ENCODE measurements at regions not wholly inside any gene's neighbourhood (a gene's known extent, or its start where the extent isn't known, plus 50 kb on each side); places are given as distances from the start of the nearest gene placed in this dataset.

- TF ChIP-seq ZNF274 (IDR thresholded peaks at IDR 0.05; ENCODE audit: low read depth, low read length) = no peak
- no peak for TF ChIP-seq YY1 (IDR thresholded peaks at IDR 0.05; ENCODE audit: insufficient read depth, insufficient read length)
- no peak for TF ChIP-seq SUZ12 (IDR thresholded peaks at IDR 0.05; ENCODE audit: extremely low read depth, insufficient read depth, insufficient read length)
- Histone ChIP-seq H3K27me3 (ENCODE audit: insufficient read depth, insufficient read length) (no peaks in the 10 kb centered on the region), H3K4me3 (ENCODE audit: insufficient read length, low read depth) (no peak overlapping the region), H3K9ac (ENCODE audit: insufficient read length, low read depth) (no peak overlapping the region), H3K4me1 (ENCODE audit: insufficient read depth, insufficient read length) (no peaks in the 10 kb centered on the region), H3K9me3 (ENCODE audit: insufficient read depth, low read length) (no peaks in the 10 kb centered on the region), H3K36me3 (ENCODE audit: insufficient read depth, insufficient read length, low read length) (no peaks in the 10 kb centered on the region)
- DNase-seq (ENCODE audit: low read depth, low spot score) = no peak
Measured at GRCh38 chr4:145414226-145414625, 67.4 kb upstream of the SMAD1 start.

GRCh38 chr4:145406970-145407369 is 74.7 kb upstream of the SMAD1 start:
- Histone ChIP-seq H3K9ac (ENCODE audit: insufficient read length, low read depth) (no peak overlapping the region), H3K4me1 (ENCODE audit: insufficient read depth, insufficient read length) (no peaks in the 10 kb centered on the region), H3K4me3 (ENCODE audit: insufficient read length, low read depth) (no peak overlapping the region), H3K36me3 (ENCODE audit: insufficient read depth, insufficient read length, low read length) (no peaks in the 10 kb centered on the region), H3K9me3 (ENCODE audit: insufficient read depth, low read length) (no peaks in the 10 kb centered on the region), H3K27me3 (ENCODE audit: insufficient read depth, insufficient read length) (no peaks in the 10 kb centered on the region)
- no peak for DNase-seq (ENCODE audit: low read depth, low spot score)
- TF ChIP-seq ZNF274 (IDR thresholded peaks at IDR 0.05; ENCODE audit: low read depth, low read length) = no peak
- no peak for TF ChIP-seq YY1 (IDR thresholded peaks at IDR 0.05; ENCODE audit: insufficient read depth, insufficient read length)
- no peak for TF ChIP-seq SUZ12 (IDR thresholded peaks at IDR 0.05; ENCODE audit: extremely low read depth, insufficient read depth, insufficient read length)

GRCh38 chr4:145404761-145405160 is 76.9 kb upstream of the SMAD1 start:
- Histone ChIP-seq H3K4me3 (ENCODE audit: insufficient read length, low read depth) (no peak overlapping the region), H3K27me3 (ENCODE audit: insufficient read depth, insufficient read length) (no peaks in the 10 kb centered on the region), H3K36me3 (ENCODE audit: insufficient read depth, insufficient read length, low read length) (no peaks in the 10 kb centered on the region), H3K9me3 (ENCODE audit: insufficient read depth, low read length) (no peaks in the 10 kb centered on the region), H3K9ac (ENCODE audit: insufficient read length, low read depth) (no peak overlapping the region), H3K4me1 (ENCODE audit: insufficient read depth, insufficient read length) (no peaks in the 10 kb centered on the region)
- TF ChIP-seq SUZ12 (IDR thresholded peaks at IDR 0.05; ENCODE audit: extremely low read depth, insufficient read depth, insufficient read length) (no peak), YY1 (IDR thresholded peaks at IDR 0.05; ENCODE audit: insufficient read depth, insufficient read length) (no peak), ZNF274 (IDR thresholded peaks at IDR 0.05; ENCODE audit: low read depth, low read length) (no peak)
- DNase-seq (ENCODE audit: low read depth, low spot score) = no peak

- H3K4me1 ChIP-seq (ENCODE audit: insufficient read depth, insufficient read length) = no peaks in the 10 kb centered on the region
- H3K27me3 ChIP-seq (ENCODE audit: insufficient read depth, insufficient read length) = no peaks in the 10 kb centered on the region
- no peaks in the 10 kb centered on the region for H3K9me3 ChIP-seq (ENCODE audit: insufficient read depth, low read length)
- H3K9ac ChIP-seq (ENCODE audit: insufficient read length, low read depth) = no peak overlapping the region
- DNase-seq (ENCODE audit: low read depth, low spot score) = no peak
- H3K4me3 ChIP-seq (ENCODE audit: insufficient read length, low read depth) = no peak overlapping the region
- no peak for TF ChIP-seq YY1 (IDR thresholded peaks at IDR 0.05; ENCODE audit: insufficient read depth, insufficient read length)
- no peak for TF ChIP-seq ZNF274 (IDR thresholded peaks at IDR 0.05; ENCODE audit: low read depth, low read length)
- TF ChIP-seq SUZ12 (IDR thresholded peaks at IDR 0.05; ENCODE audit: extremely low read depth, insufficient read depth, insufficient read length) = no peak
- H3K36me3 ChIP-seq (ENCODE audit: insufficient read depth, insufficient read length, low read length) = no peaks in the 10 kb centered on the region
Measured at GRCh38 chr4:145396581-145396980, 85.1 kb upstream of the SMAD1 start.

GRCh38 chr4:145390571-145390970 is 91.1 kb upstream of the SMAD1 start:
- H3K4me1 ChIP-seq (ENCODE audit: insufficient read depth, insufficient read length) = no peaks in the 10 kb centered on the region
- no peak overlapping the region for H3K4me3 ChIP-seq (ENCODE audit: insufficient read length, low read depth)
- TF ChIP-seq SUZ12 (IDR thresholded peaks at IDR 0.05; ENCODE audit: extremely low read depth, insufficient read depth, insufficient read length) (no peak), YY1 (IDR thresholded peaks at IDR 0.05; ENCODE audit: insufficient read depth, insufficient read length) (no peak), ZNF274 (IDR thresholded peaks at IDR 0.05; ENCODE audit: low read depth, low read length) (no peak)
- no peaks in the 10 kb centered on the region for H3K27me3 ChIP-seq (ENCODE audit: insufficient read depth, insufficient read length)
- H3K36me3 ChIP-seq (ENCODE audit: insufficient read depth, insufficient read length, low read length) = no peaks in the 10 kb centered on the region
- DNase-seq (ENCODE audit: low read depth, low spot score) = no peak
- no peak overlapping the region for H3K9ac ChIP-seq (ENCODE audit: insufficient read length, low read depth)
- no peaks in the 10 kb centered on the region for H3K9me3 ChIP-seq (ENCODE audit: insufficient read depth, low read length)

- no peaks in the 10 kb centered on the region for H3K4me1 ChIP-seq (ENCODE audit: insufficient read depth, insufficient read length)
- H3K9ac ChIP-seq (ENCODE audit: insufficient read length, low read depth) = no peak overlapping the region
- H3K27me3 ChIP-seq (ENCODE audit: insufficient read depth, insufficient read length) = no peaks in the 10 kb centered on the region
- no peaks in the 10 kb centered on the region for H3K9me3 ChIP-seq (ENCODE audit: insufficient read depth, low read length)
- H3K36me3 ChIP-seq (ENCODE audit: insufficient read depth, insufficient read length, low read length) = no peaks in the 10 kb centered on the region
- H3K4me3 ChIP-seq (ENCODE audit: insufficient read length, low read depth) = no peak overlapping the region
- no peak for DNase-seq (ENCODE audit: low read depth, low spot score)
- no peak for TF ChIP-seq SUZ12 (IDR thresholded peaks at IDR 0.05; ENCODE audit: extremely low read depth, insufficient read depth, insufficient read length)
- TF ChIP-seq YY1 (IDR thresholded peaks at IDR 0.05; ENCODE audit: insufficient read depth, insufficient read length) = no peak
- TF ChIP-seq ZNF274 (IDR thresholded peaks at IDR 0.05; ENCODE audit: low read depth, low read length) = no peak
Measured at GRCh38 chr4:145389550-145389949, 92.1 kb upstream of the SMAD1 start.

GRCh38 chr4:145388043-145388442 is 93.6 kb upstream of the SMAD1 start:
- no peak overlapping the region for H3K4me3 ChIP-seq (ENCODE audit: insufficient read length, low read depth)
- H3K9ac ChIP-seq (ENCODE audit: insufficient read length, low read depth) = no peak overlapping the region
- H3K4me1 ChIP-seq (ENCODE audit: insufficient read depth, insufficient read length) = no peaks in the 10 kb centered on the region
- no peak for DNase-seq (ENCODE audit: low read depth, low spot score)
- no peaks in the 10 kb centered on the region for H3K27me3 ChIP-seq (ENCODE audit: insufficient read depth, insufficient read length)
- H3K36me3 ChIP-seq (ENCODE audit: insufficient read depth, insufficient read length, low read length) = no peaks in the 10 kb centered on the region
- H3K9me3 ChIP-seq (ENCODE audit: insufficient read depth, low read length) = no peaks in the 10 kb centered on the region
- TF ChIP-seq SUZ12 (IDR thresholded peaks at IDR 0.05; ENCODE audit: extremely low read depth, insufficient read depth, insufficient read length) = no peak
- TF ChIP-seq ZNF274 (IDR thresholded peaks at IDR 0.05; ENCODE audit: low read depth, low read length) = no peak
- TF ChIP-seq YY1 (IDR thresholded peaks at IDR 0.05; ENCODE audit: insufficient read depth, insufficient read length) = no peak

- no peaks in the 10 kb centered on the region for H3K9me3 ChIP-seq (ENCODE audit: insufficient read depth, low read length)
- H3K4me3 ChIP-seq (ENCODE audit: insufficient read length, low read depth) = no peak overlapping the region
- no peaks in the 10 kb centered on the region for H3K36me3 ChIP-seq (ENCODE audit: insufficient read depth, insufficient read length, low read length)
- no peaks in the 10 kb centered on the region for H3K27me3 ChIP-seq (ENCODE audit: insufficient read depth, insufficient read length)
- DNase-seq (ENCODE audit: low read depth, low spot score) = no peak
- no peaks in the 10 kb centered on the region for H3K4me1 ChIP-seq (ENCODE audit: insufficient read depth, insufficient read length)
- H3K9ac ChIP-seq (ENCODE audit: insufficient read length, low read depth) = no peak overlapping the region
- no peak for TF ChIP-seq ZNF274 (IDR thresholded peaks at IDR 0.05; ENCODE audit: low read depth, low read length)
- no peak for TF ChIP-seq YY1 (IDR thresholded peaks at IDR 0.05; ENCODE audit: insufficient read depth, insufficient read length)
- no peak for TF ChIP-seq SUZ12 (IDR thresholded peaks at IDR 0.05; ENCODE audit: extremely low read depth, insufficient read depth, insufficient read length)
Measured at GRCh38 chr4:145387079-145387478, 94.6 kb upstream of the SMAD1 start.

Data from NT2/D1 (cell line).